Posterior vena cava (tissue), 2 donors: ENCODE measurements at regions not wholly inside any gene's neighbourhood (a gene's known extent, or its start where the extent isn't known, plus 50 kb on each side); places are given as distances from the start of the nearest gene placed in this dataset.
"Not testable (repeated sequence)": the region's sequence is repeated elsewhere in the genome, so short reads cannot be mapped to it uniquely, and the experiment has no call there.

ENCODE experiments used
- DNase-seq: peaks from one replicate; pipeline ENCODE4 v3.0.0-alpha.2; 2020; ENCODE audit warnings: low spot score
- intact Hi-C, 2 donors: fragments of 100-400 bp; cut with DNase I; formaldehyde crosslinking; loops; one replicate each; pipeline versions ENCODE4 v1.14.1 to v1.14.2; 2022 to 2023
- donor health status: DM: yes; HTN: yes; CAD: no.
- donor health status: DM: yes; HTN: yes; CAD: no.

GRCh38 chr9:40361018-40361417 lies 767.5 kb downstream of the FOXD4L6 start:
- DNase-seq, result peak; percentile 46
- intact Hi-C loops, result not testable (repeated sequence)

DNA sequence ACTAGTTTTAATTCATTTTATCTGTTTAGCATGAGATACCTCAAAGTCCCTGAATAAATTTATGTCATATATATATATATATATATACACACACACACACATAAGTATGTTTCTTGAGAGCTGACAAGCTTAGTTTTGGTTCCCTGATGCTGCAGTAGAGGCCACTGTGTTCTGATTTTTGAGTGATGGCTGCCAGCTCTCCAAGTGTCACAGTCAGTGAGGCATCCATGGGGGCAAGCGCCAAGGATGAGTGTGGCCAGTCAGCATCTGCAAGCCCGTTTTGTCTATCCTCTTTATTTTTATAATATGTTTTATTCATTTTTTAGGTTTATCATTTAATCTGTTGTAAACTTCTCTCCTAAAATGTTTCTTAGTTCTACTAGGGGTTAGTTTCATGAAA lies 797.5 kb downstream of the FOXD4L6 start:
- intact Hi-C loops, result not testable (repeated sequence)
- DNase-seq, result peak; percentile 29

- DNase-seq, intact Hi-C loops: not testable (repeated sequence)
Measured at GRCh38 chr9:40328907-40329306, 799.6 kb downstream of the FOXD4L6 start.

GRCh38 chr9:40326179-40326578 lies 802.3 kb downstream of the FOXD4L6 start:
- DNase-seq, intact Hi-C loops: not testable (repeated sequence)

DNA sequence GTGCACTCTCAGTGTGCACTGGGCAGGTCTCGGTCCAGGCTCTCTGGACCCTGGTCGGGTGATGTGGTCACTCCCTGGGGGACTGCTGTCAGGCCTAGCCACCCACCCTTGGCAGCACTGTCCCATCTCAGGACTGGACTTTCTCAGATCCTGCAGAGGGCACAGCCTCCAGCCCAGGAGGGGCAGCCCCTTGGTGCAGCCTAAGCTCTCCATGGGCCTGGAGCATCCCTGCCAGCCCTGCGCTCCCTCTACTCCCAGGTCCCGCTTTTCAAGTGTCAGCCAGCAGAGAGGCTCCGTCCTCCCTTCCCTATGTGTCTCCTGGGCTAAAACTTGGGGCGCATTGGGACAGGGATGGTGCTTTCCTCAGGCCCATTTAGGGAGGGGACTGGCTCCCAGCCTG lies 805.8 kb downstream of the FOXD4L6 start:
- peak; percentile 73 for DNase-seq
- intact Hi-C loops, result not testable (repeated sequence)

DNA sequence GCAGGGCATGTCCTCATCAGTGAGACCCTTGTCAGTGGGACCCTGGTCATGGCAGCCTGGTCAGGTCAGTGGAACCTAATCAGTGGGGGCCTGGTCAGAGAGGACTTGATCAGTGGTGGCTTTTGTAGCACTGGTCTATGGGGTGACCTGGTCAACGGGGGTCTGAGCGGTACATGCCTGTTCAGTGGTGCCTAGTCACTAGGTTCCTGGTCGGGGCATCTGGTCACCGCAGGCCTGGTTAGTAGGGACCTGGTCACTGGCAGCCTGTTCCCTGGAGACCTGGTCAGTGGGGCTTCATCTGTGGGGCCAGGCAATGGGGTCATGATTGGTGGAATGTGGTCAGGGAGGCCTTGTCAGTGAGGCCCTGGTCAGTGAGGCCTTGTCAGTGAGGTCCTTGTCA lies 806.6 kb downstream of the FOXD4L6 start:
- DNase-seq, intact Hi-C loops: not testable (repeated sequence)

DNA sequence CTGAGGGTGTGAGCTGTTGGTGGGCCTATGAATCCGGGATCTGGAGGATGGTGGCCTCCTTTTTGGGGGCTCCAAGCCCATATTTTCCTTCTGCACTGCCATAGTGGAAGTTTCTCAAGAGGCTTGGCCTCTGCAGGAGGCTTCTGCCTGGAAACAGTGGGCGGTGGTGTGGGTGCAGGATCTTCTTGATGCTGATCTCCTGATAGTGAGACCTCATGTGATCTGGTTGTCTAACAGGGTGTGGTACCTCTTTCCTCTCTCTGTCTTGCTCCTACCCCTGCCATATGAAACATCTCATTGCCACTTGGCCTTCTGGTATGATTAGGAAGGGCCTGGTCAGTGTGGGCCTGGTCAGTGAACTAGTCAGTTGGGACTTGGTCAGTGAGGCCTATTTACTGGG lies 807.3 kb downstream of the FOXD4L6 start:
- DNase-seq, intact Hi-C loops: not testable (repeated sequence)

- DNase-seq, intact Hi-C loops: not testable (repeated sequence)
Measured at GRCh38 chr9:40315215-40315614, 813.3 kb downstream of the FOXD4L6 start.

DNA sequence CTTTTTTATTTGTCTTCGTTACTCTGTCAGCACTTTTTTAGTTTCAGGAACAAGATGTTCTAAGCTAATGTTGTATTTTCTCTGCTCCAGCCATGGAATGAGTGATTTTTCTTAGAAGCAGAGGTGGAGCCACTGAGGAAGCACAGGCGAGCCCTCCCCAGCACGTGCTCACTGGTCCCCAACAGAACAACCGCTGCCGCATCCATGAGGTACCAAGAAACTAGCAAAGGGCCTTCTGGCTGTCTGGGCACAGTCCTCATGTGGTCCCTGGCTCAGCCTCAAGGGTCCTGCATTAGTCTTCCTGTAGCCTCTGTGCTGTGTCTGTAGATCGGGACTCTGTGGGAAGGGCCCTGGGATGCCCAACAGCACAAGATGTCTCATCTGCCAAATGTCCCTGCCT lies 838.5 kb downstream of the FOXD4L6 start:
- DNase-seq, result peak; percentile 70
- intact Hi-C loops, result not testable (repeated sequence)
